HG03025 (cell line): ENCODE measurements at regions not wholly inside any gene's neighbourhood (a gene's known extent, or its start where the extent isn't known, plus 50 kb on each side); places are given as distances from the start of the nearest gene placed in this dataset.
"Not testable (repeated sequence)": the region's sequence is repeated elsewhere in the genome, so short reads cannot be mapped to it uniquely, and the experiment has no call there.

Source experiments
- ATAC-seq: cut with Tn5 transposase; IDR thresholded peaks from one replicate; pipeline ENCODE4 v1.9.1; 2021; ENCODE audit warnings: mild to moderate bottlenecking, moderate library complexity; ENCODE audit not compliant: unreplicated experiment, low FRiP score

GRCh38 chr16:60717808-60718207 is 1318.4 kb downstream of the CDH8 start:
- ATAC-seq, result no peak

DNA sequence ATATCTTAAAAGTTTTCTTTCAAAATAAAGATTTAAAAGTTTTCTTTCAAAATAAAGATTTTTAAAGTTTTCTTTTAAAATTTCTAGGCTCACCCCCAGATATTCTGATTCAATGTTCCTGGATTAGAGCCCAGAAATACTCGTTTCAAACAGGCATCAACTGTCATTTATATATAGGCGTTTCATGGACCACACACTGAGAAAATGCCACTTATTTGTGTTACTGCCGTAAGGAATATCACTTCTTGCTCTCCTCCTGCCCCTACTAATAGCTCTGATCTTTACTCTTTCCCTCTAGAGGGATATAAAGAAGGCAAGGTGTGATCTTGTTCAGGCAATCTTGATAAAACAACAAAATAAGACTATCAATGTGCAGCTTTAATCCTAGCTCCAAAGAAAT is 1324.1 kb downstream of the CDH8 start:
- no peak for ATAC-seq

GRCh38 chr16:60704726-60705125 is 1331.5 kb downstream of the CDH8 start:
- no peak for ATAC-seq

- ATAC-seq, result no peak
Observed at GRCh38 chr16:60703096-60703495, 1333.1 kb downstream of the CDH8 start.

GRCh38 chr16:60686824-60687223 is 1349.4 kb downstream of the CDH8 start:
- no peak for ATAC-seq

GRCh38 chr16:60684002-60684401 is 1352.2 kb downstream of the CDH8 start:
- ATAC-seq, result no peak

DNA sequence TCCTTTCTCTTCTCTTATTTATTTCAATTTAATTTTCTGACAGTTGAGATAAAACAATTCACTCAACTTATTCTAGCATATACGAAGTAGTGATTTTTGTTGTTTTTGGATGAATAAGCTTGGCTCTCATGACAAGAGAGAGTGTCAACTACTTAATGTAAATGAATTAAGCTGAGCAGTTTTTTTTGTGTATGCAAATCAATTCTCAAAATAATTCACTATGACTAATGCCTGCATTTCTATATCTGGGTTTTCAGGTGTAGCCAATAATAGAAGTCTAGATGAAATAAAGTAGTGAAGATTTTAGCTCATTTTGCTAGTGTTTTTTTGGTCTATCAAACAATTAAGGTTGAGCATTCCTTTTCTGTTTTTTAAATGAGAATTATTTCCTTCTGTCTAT is 1354.0 kb downstream of the CDH8 start:
- no peak for ATAC-seq

DNA sequence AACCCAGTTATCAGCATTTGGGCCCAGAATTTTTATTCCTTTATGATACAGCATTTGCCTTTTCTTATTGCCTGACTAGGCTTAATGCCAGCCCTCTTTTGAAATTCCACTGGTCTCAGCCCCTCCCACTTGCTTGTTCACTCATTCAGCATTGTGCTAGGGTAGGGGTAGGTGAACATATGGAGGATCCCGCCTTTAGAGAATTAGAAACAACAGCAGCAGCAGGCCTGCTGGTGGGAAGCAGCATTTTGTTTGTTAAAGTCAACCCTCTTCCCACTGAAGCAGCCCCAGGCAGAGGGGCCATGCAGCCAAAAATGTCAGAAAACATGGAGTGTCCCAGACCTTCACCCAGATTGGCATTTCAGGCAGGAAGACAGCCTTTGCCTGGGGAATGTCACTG is 1355.2 kb downstream of the CDH8 start:
- no peak for ATAC-seq

GRCh38 chr16:60675022-60675421 is 1361.2 kb downstream of the CDH8 start:
- ATAC-seq, result no peak

GRCh38 chr16:60674241-60674640 is 1362.0 kb downstream of the CDH8 start:
- ATAC-seq, result no peak

- no peak for ATAC-seq
Observed at GRCh38 chr16:60655514-60656153, 1380.6 kb downstream of the CDH8 start.

DNA sequence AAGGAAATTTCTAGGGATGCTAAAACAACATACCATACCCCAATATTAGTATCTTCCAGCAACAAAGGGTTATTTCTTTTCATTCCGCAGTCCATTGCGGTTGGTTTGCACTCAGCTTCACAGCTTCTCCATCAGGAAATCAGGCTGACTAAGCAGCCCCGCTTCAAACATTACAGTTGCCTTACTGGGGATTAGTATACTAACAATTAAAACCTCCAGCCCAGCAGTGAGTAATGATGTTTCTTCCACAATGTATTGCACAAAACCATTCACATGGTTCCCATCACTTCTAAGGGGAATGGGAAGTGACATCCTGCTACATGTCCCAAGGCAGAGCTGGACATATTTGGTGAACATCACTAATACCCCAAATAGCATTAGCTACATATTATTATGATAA is 1384.9 kb downstream of the CDH8 start:
- ATAC-seq, result no peak

DNA sequence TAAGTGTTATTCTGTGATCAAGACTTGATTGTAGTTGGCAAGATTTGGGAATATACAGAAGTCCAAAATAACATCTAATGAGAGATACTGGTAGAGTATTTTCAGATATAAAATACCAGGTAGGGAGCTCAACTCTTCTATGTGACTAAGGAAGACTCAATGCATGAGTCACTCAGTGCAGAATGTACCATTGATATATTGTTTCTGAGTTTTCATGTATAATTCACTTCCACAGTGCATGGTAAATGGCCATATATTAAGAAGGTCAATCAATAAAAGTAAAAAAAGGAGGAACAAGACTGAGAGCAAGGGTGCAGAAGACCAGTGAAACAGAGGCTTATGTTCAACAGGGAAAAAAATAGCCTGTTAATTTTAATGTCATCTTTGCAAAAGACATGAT is 1387.9 kb downstream of the CDH8 start:
- no peak for ATAC-seq

GRCh38 chr16:60647388-60647787 is 1388.8 kb downstream of the CDH8 start:
- ATAC-seq, result not testable (repeated sequence)

DNA sequence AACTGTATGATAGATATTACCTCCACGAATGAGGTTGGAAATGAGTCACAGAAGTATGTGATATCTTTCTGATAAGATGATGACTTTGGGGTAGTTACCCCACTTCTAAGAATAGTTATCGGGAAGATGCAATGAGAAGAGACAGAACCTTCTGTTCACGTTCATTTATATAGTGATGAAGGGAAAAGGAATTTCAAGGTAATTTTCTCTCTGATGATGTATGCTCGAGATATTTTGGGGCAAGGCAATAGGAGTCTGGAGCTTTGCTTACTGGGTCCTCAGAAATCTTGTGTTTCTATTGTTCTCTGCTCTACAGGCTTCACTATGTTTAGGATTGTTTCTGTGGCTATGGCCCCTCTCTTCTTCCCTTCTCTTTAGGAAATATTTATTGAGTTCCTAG is 1389.6 kb downstream of the CDH8 start:
- ATAC-seq, result no peak

DNA sequence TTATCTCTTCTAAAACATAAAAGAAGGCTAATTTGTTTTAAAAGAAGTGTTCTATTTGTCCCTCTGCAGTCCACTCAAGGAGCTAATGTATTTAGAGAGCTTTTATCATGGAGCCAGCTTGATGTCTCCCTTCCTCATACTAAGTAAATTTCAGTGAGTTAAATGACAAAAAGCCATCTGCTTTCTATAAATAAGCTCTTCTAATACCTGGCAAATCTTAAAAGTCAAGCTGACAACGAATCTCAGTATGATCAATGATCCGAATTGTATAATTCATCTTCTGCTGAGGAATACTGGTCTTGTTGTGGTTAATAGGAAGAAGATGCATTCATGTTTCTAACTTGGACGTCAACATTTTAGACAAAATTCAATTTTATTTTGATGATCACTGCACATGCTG is 1390.7 kb downstream of the CDH8 start:
- no peak for ATAC-seq

- ATAC-seq, result no peak
Observed at GRCh38 chr16:60642956-60643355, 1393.3 kb downstream of the CDH8 start.

GRCh38 chr16:60641067-60641665 is 1395.1 kb downstream of the CDH8 start:
- no peak for ATAC-seq

DNA sequence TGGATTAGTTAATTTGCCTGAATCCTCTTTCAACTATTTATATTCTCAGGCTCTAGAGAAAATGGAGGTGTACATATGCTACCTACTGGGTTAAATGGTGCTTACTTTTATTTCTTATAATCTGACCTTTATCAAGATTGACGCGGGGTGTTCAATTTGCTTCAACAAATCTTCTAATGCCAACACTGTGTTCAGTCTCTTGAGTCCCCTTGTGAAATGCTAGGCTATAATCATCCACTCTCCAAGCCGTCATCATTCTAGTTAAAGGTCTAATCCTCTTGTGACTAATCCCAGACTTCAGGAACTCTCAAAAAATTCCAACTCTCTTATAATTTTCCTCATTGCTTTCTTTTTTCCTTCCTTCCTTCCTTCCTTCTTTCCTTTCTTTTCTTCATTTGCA is 1396.2 kb downstream of the CDH8 start:
- ATAC-seq, result no peak

DNA sequence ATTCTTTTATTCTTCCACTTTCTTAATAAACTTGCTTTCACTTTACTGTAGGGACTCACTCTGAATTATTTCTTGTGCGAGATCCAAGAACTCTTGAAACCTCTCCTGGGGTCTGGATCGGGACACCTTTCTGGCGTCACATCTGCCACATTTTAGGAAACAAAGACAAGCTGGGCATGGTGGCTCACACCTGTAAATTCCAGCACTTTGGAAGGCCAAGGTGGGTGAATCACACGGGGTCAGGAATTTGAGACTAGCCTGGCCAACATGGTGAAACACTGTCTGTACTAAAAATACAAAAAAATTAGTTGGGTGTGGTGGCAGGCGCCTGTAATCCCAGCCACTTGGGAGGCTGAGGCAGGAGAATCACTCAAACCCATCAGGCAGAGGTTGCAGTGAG is 1399.6 kb downstream of the CDH8 start:
- ATAC-seq, result not testable (repeated sequence)

DNA sequence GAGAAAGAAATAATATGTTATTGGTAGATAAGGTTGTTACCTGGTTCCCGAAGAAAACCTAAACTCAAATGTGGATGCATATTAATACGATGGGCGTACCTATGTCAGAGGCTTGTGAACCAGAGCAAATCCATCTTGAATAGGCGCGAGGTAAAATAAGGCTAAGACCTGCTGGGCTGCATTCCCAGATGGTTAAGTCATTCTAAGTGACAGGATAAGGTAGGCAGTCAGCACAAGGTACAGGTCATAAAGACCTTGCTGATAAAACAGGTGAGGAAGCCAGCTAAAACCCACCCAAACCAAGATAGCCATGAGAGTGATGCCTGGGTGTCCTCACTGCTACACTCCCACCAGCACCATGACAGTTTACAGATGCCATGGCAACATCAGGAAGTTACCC is 1400.1 kb downstream of the CDH8 start:
- no peak for ATAC-seq

DNA sequence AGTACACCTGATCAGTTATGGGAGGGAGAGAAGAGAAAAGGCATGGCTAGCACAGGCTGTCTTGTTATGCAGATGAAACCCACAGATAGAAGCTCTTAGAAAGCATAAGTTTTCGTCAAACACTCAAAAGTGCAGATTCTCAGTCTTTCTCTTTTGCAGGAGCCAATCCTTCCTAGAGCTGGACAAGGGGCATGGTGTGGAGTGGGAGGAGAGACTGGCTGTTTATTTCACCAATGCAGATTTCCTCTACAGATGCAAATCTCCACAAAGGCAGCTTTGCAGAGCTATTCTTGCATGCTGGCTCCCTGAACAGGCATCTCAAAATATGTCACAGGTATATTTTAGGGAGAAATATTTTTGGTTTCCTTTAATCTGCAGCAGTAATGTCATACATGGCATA is 1400.7 kb downstream of the CDH8 start:
- ATAC-seq, result no peak

DNA sequence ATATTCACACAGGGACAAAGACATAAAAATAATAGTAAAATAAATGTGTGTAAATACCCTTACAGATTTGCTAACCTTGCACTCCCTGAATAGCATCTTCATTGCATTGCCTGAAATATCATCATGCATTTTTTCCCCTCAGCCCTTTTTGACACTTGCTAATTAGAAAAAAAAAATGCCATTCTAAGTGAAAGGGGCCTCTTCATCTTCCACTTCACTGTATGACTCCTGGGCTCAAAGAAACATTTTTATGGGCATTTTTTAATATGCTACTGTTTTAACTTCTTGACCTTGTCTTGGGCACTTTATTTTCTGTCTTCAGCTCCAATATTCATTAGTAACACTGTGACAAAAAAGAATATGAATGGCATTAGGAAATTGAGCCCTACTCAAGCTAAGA is 1424.4 kb downstream of the CDH8 start:
- no peak for ATAC-seq
